Activated CD4-positive, alpha-beta T cell treated with anti-CD3 and anti-CD28 coated beads, Interleukin-2, amount 10 ng/mL, durations not matched to agents 7 days and 5 days (primary cell): ENCODE measurements at regions not wholly inside any gene's neighbourhood (a gene's known extent, or its start where the extent isn't known, plus 50 kb on each side); places are given as distances from the start of the nearest gene placed in this dataset.

ENCODE experiments used
- CTCF ChIA-PET: fragments of 350-600 bp; sonication (Branson Sonifier 250); formaldehyde crosslinking; loops from one replicate; lab custom pipeline; 2021; ENCODE audit warnings: antibody characterized with exemption; lab: Charles Lee
- POLR2A ChIA-PET: fragments of 350-600 bp; sonication (Branson Sonifier 250); formaldehyde crosslinking; loops from one replicate; lab custom pipeline; 2021; ENCODE audit warnings: antibody characterized with exemption; lab: Charles Lee
- DNase-seq: peaks from one replicate; pipeline ENCODE4 v3.0.0-alpha.2; 2020
- H3K27ac Mint-ChIP-seq: one replicate; pipeline ENCODE4 v1.8.0; 2021; ENCODE audit warnings: mild to moderate bottlenecking, moderate library complexity, mixed read lengths
- H3K27me3 Mint-ChIP-seq: one replicate; pipeline ENCODE4 v1.8.0; 2021; ENCODE audit warnings: mixed read lengths
- H3K36me3 Mint-ChIP-seq: one replicate; pipeline ENCODE4 v1.8.0; 2021; ENCODE audit warnings: low read depth, mixed read lengths
- H3K4me1 Mint-ChIP-seq: one replicate; pipeline ENCODE4 v1.8.0; 2021; ENCODE audit warnings: mixed read lengths
- H3K4me3 Mint-ChIP-seq: one replicate; pipeline ENCODE4 v1.8.0; 2021; ENCODE audit warnings: mild to moderate bottlenecking, moderate library complexity, mixed read lengths
- H3K9me3 Mint-ChIP-seq: one replicate; pipeline ENCODE4 v1.8.0; 2021; ENCODE audit warnings: mixed read lengths

DNA sequence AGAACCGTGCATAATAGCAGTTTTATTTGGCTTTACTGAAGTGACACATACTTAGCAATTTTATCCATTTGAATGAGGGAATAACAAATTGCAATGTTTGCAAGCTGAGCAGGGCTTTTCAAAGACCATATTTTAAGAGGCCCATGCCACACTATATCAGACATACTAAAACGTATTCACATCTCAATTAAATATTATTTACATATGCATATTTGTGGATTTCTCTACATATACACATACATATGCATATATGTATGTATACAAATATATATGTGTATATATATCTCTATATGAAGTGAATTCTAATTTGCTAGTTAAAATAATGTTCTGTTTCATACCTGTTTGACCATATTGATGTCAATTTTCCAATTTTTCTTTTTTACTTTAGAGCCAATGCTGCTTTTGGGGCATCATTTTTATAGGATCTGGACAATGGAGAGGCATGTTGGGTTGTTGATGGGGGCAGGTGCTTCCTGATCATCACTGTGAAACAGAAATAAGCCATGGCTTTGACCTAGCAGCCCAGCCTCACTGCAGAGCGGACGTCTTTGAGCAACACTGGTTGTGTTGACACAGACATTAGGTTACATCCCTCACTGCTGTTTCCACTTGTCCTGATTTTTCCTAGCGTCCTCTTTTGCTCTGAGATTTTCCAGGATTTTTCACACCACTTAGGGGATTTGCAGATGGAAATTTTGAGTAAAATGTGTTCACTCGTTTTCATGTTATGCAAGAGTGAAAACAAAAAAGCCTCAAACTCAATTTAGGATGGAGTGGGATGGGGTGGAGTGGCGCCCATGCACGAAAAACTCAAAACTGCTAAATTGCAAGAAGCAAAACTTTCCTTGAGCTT, 56.9 kb downstream of the RDH14 start:
- Mint-ChIP-seq H3K36me3 (no peaks in the 10 kb centered on the region), H3K27me3 (peaks cover 11% of the 10 kb centered on the region), H3K9me3 (no peaks in the 10 kb centered on the region), H3K27ac (no peak overlapping the region), H3K4me1 (no peaks in the 10 kb centered on the region), H3K4me3 (no peak overlapping the region)
- DNase-seq = no peak
- POLR2A ChIA-PET = no interaction called here
- CTCF ChIA-PET = interaction anchor here (1.0 kb wide), 1 partner anchor 8 kb away, joined by 3 read pairs; no protein-coding TSS in a partner anchor

DNA sequence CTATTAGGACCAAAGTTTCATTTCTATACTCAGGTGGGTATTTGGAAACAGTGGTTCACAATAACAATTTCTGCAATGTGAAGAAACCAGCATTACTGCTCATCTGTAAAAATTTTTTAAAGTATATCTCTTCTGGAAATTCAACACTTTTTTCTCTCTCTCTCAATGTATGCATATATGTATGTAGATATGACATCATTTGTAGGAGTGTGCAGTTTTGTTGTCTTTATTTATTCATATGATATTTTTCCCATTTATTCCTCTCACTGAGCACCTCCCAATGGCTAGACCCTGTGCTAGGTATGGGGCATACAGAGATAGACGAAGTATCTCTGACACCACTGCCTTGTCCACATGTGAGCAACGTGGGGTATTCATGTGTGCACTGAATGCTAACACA, 58.3 kb downstream of the RDH14 start:
- H3K36me3 Mint-ChIP-seq = no peaks in the 10 kb centered on the region
- no peak overlapping the region for H3K4me3 Mint-ChIP-seq
- ChIA-PET POLR2A (no interaction called here), CTCF (interaction anchor here (1.0 kb wide), 1 partner anchor 9 kb away, joined by 3 read pairs; no protein-coding TSS in a partner anchor)
- no peaks in the 10 kb centered on the region for H3K9me3 Mint-ChIP-seq
- no peak for DNase-seq
- H3K4me1 Mint-ChIP-seq = no peaks in the 10 kb centered on the region
- H3K27me3 Mint-ChIP-seq = peaks cover 10% of the 10 kb centered on the region
- H3K27ac Mint-ChIP-seq = no peak overlapping the region

DNA sequence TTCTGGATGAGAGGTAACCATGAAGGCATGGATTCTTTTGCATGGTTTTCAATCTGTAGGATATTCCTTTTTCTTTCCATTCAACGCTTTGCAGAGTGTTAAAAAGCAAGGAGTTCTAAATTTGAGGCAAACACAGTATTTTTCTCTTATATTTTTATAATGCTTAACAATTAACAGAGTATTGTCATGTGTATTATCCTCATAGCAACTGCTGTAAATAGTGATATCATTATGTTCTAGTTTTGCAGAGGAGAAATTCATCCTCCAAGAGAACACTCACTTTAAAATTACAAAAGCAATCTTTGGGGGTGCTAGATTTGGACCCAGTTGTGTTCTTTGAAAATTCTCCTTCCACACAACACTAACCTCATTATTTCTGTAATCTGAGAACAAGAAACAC, 58.7 kb downstream of the RDH14 start:
- DNase-seq = no peak
- H3K9me3 Mint-ChIP-seq = no peaks in the 10 kb centered on the region
- no peak overlapping the region for H3K4me3 Mint-ChIP-seq
- H3K27me3 Mint-ChIP-seq = peaks cover 14% of the 10 kb centered on the region
- POLR2A ChIA-PET = no interaction called here
- no peak overlapping the region for H3K27ac Mint-ChIP-seq
- H3K36me3 Mint-ChIP-seq = no peaks in the 10 kb centered on the region
- H3K4me1 Mint-ChIP-seq = no peaks in the 10 kb centered on the region
- CTCF ChIA-PET = no interaction called here

DNA sequence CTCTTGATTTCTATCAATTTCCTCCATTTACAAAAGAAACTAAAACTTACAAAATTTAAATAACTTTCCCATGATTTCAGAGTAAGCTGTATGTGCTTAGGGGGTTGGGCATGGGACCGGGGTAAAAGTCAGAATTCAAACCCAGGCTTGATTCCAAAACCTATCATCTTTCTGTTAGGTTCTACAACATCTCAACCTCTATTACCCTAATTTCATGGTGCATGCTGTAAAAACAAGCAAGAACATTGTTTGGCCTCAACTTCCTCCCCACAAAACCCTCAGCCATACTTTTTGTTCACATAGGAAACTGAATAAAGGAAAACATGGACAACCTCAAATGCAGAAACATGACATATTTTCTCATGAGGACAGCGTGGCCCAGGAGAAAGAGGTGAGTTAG, 59.3 kb downstream of the RDH14 start:
- Mint-ChIP-seq H3K27me3 (peaks cover 18% of the 10 kb centered on the region), H3K36me3 (no peaks in the 10 kb centered on the region), H3K9me3 (no peaks in the 10 kb centered on the region), H3K27ac (no peak overlapping the region), H3K4me3 (no peak overlapping the region), H3K4me1 (no peaks in the 10 kb centered on the region)
- DNase-seq = no peak
- CTCF ChIA-PET = no interaction called here
- POLR2A ChIA-PET = no interaction called here

DNA sequence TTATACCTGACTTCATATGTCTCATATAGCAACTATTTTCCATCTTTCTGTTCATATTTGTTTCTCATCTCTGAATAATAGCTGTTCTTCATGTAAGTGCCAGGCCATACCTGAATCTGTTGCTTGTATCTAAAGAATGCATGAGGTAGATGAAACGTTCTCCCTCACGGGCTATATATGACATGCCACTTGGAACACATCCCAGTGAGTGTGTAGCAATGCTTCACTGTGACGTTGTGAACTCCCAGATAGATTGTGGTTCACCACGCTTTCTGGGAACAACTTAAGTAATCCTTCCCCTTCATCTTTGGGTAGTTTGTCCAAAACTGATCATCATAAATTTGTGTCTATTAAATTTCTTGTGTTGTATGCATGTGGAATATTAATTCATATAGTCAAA, 60.1 kb downstream of the RDH14 start:
- no peak overlapping the region for H3K4me3 Mint-ChIP-seq
- no peaks in the 10 kb centered on the region for H3K4me1 Mint-ChIP-seq
- CTCF ChIA-PET = no interaction called here
- no peak overlapping the region for H3K27ac Mint-ChIP-seq
- H3K36me3 Mint-ChIP-seq = no peaks in the 10 kb centered on the region
- POLR2A ChIA-PET = no interaction called here
- peaks cover 20% of the 10 kb centered on the region for H3K27me3 Mint-ChIP-seq
- no peaks in the 10 kb centered on the region for H3K9me3 Mint-ChIP-seq
- DNase-seq = no peak

DNA sequence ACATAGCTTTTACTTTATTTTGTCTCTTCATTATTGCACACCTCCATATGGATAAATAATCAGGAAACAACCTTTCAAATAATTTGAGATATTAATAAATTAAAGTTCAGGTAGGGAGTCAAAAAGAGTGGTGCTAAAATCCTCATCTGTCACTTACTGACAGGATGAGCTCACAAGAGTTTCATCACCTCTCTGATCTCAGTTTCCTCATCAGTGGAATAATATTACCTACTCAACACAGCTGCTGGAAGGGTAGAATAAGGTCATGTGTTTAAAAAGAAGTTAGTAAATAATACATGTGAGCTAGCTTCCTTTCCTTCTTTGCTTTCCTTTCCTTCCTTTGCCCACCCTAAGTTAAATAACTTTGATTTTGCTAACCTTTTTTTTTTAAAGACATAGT, 61.9 kb downstream of the RDH14 start:
- POLR2A ChIA-PET = no interaction called here
- Mint-ChIP-seq H3K36me3 (no peaks in the 10 kb centered on the region), H3K4me3 (no peak overlapping the region), H3K4me1 (no peaks in the 10 kb centered on the region), H3K27ac (no peak overlapping the region), H3K27me3 (peaks cover 21% of the 10 kb centered on the region), H3K9me3 (no peaks in the 10 kb centered on the region)
- CTCF ChIA-PET = no interaction called here
- DNase-seq = no peak

DNA sequence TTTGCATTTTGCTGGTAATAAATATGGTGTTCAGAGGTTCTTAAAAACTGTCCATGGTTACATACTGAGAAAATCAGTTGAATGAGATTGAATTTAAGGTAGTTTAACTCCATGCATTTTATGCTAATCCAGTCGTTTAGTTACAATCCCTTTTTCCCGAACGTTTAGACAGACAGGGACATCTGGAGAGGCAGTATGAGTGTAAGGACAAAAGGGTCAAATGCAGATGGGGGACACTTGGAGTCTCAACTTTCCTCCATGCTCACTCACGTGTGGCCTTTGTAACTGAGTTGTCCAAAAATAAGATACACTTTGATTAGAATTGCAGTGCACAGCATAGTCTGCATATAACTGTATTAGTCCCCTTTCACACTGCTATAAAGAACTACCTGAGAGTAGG, 63.9 kb downstream of the RDH14 start:
- Mint-ChIP-seq H3K4me1 (no peaks in the 10 kb centered on the region), H3K4me3 (no peak overlapping the region), H3K27ac (no peak overlapping the region), H3K27me3 (peaks cover 25% of the 10 kb centered on the region), H3K9me3 (no peaks in the 10 kb centered on the region), H3K36me3 (no peaks in the 10 kb centered on the region)
- no peak for DNase-seq
- ChIA-PET POLR2A (no interaction called here), CTCF (no interaction called here)

DNA sequence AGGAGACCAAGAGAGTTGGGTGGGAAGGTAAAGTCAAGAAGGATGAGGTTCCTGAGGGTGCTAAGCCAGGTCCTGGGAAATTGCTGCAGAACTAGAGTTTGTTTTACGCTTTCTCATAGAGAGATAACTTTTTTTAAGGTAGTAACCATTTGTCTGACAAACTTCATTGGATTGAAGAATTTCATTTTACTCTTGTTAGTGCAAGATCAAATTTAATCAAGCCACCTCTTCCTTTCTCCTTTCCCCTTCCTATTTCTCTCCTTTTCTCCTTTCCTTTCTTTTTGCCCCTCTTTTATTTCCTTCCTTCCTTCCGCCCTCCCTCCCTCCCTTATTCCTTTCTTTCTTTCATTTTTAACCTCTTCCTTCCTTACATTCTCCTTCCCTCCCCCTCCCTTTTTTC, 65.4 kb downstream of the RDH14 start:
- CTCF ChIA-PET = interaction anchor here (1.0 kb wide), 1 partner anchor 124 kb away, joined by 3 read pairs; no protein-coding TSS in a partner anchor
- Mint-ChIP-seq H3K27ac (no peak overlapping the region), H3K9me3 (no peaks in the 10 kb centered on the region), H3K27me3 (peaks cover 22% of the 10 kb centered on the region), H3K4me3 (no peak overlapping the region), H3K4me1 (no peaks in the 10 kb centered on the region), H3K36me3 (no peaks in the 10 kb centered on the region)
- DNase-seq = no peak
- POLR2A ChIA-PET = no interaction called here

DNA sequence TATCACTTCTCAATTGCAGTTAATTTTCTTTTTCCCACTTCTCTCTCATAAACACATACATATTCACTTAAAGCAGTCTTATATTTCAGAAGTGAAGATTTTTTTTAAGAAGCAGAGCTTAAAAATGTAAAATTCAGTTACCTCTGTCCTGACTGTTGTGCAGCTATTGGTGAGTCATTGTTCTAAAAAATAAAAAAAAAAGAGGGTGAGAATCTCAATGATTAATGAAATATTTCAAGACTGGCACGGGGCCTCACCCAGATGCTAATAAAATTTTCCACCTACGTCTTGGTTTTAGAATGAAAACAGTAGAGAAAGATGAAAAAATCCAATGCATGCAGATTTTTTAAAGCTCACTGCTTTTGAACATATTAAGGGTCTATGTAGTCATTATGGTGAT, 67.7 kb downstream of the RDH14 start:
- CTCF ChIA-PET = no interaction called here
- Mint-ChIP-seq H3K36me3 (no peaks in the 10 kb centered on the region), H3K4me1 (no peaks in the 10 kb centered on the region), H3K27ac (no peak overlapping the region), H3K27me3 (peaks cover 20% of the 10 kb centered on the region), H3K9me3 (no peaks in the 10 kb centered on the region), H3K4me3 (no peak overlapping the region)
- POLR2A ChIA-PET = no interaction called here
- no peak for DNase-seq

DNA sequence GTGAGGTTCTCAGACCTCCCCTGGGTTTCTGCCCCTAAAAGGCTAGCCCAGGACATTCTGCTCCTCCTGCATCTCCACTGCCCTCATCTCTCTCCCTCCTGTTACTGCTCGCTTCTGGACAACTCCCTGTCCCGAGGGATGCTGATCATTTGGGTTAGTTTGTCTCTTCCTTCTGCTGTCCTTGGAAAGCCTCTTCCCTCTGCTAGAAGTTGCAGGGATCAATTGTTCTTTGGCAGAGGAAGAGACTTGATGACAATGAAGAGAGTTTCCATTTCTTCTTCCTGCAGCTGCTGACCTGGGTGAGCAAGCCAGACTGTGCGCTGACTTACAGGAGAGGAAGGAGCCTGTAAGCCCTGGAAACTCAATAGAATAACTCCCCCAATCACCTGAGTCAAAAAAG, 68.9 kb downstream of the RDH14 start:
- Mint-ChIP-seq H3K27me3 (peaks cover 17% of the 10 kb centered on the region), H3K9me3 (no peaks in the 10 kb centered on the region), H3K36me3 (no peaks in the 10 kb centered on the region), H3K27ac (no peak overlapping the region), H3K4me1 (no peaks in the 10 kb centered on the region), H3K4me3 (no peak overlapping the region)
- ChIA-PET CTCF (no interaction called here), POLR2A (no interaction called here)
- DNase-seq = no peak

DNA sequence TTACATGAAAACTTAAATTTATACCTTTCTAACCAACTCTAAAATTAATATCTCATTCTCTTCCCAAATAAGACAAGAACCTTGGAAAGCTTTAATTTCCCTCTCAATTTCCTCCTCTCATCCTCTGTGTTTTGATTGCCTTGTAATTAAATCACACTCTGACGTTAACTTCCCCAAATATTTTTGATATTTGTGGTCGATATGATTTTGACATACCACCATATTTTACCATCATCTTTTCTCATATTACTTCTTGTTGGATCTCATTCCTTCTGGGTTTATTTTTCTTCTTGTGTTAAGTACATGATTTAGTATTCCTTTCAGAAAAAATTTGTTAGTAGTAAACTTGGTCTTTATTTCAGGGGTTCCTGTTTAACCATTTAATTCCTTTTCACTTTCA, 69.6 kb downstream of the RDH14 start:
- CTCF ChIA-PET = no interaction called here
- Mint-ChIP-seq H3K27ac (no peak overlapping the region), H3K27me3 (peaks cover 12% of the 10 kb centered on the region), H3K9me3 (no peaks in the 10 kb centered on the region), H3K4me3 (no peak overlapping the region), H3K4me1 (no peaks in the 10 kb centered on the region), H3K36me3 (no peaks in the 10 kb centered on the region)
- POLR2A ChIA-PET = no interaction called here
- DNase-seq = no peak

DNA sequence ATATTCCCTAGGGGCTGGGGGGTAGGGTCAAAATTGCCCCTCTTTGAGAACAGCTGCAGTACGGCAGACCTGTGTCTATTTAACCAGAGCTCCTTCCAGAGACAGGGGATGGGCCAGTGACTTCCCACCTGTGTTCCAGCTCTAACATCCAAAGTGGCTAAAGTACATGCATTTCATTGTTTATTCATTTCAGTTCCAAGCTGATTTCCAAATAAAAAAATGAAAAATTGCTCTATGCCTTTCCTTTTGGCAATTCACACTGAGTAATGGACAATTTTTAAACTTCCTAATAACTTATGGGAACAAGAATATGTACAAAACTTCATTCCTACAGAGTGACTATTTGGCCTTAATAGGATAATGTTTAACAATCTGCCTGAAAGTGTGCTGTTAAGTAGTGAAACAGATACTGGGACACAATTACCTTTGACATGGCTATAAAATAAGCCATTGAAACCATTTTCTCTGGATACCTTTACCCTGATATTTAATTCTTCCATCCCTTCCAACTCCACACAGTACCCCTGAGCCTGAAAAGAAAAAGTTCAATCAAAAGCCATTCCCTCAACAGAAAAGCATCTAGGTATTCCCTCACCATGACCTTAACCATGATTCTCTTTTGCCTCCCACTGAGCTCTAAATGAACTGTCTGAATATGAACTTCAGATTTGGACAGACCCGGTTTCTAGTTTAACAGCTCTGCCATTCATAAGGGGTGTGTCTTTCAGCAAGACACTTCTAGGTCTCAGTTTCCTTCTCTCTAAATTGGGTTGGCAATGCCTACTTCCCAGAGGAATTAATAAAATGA, 73.1 kb downstream of the RDH14 start:
- CTCF ChIA-PET = no interaction called here
- H3K4me1 Mint-ChIP-seq = no peaks in the 10 kb centered on the region
- POLR2A ChIA-PET = no interaction called here
- H3K4me3 Mint-ChIP-seq = no peak overlapping the region
- peaks cover 7% of the 10 kb centered on the region for H3K27me3 Mint-ChIP-seq
- H3K9me3 Mint-ChIP-seq = no peaks in the 10 kb centered on the region
- no peak for DNase-seq
- H3K27ac Mint-ChIP-seq = no peak overlapping the region
- H3K36me3 Mint-ChIP-seq = no peaks in the 10 kb centered on the region

DNA sequence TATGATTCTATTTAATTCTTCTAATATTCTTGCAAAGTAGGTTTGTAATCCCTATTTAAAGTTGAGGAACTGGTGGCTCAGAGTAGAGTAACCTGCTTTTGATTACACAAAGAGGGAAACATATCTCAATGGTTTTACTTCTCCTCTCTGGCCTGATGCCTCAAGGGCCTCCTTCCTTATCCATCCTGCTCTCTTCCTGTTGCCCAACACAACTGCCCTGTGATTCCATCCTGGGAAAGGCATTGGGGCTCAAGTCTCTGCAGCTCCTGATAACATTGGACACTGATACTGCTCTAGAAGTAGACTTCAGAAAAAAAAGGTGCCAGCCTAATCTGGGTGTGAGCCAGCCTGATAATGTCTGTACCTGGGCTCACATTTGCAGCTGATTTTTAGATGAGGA, 75.8 kb downstream of the RDH14 start:
- Mint-ChIP-seq H3K4me3 (no peak overlapping the region), H3K36me3 (no peaks in the 10 kb centered on the region), H3K27ac (no peak overlapping the region), H3K4me1 (no peaks in the 10 kb centered on the region), H3K27me3 (peaks cover 2% of the 10 kb centered on the region), H3K9me3 (no peaks in the 10 kb centered on the region)
- CTCF ChIA-PET = no interaction called here
- POLR2A ChIA-PET = no interaction called here
- DNase-seq = no peak
